ENCODE measurements at regions not wholly inside any gene's neighbourhood (a gene's known extent, or its start where the extent isn't known, plus 50 kb on each side); places are given as distances from the start of the nearest gene placed in this dataset.

DNA sequence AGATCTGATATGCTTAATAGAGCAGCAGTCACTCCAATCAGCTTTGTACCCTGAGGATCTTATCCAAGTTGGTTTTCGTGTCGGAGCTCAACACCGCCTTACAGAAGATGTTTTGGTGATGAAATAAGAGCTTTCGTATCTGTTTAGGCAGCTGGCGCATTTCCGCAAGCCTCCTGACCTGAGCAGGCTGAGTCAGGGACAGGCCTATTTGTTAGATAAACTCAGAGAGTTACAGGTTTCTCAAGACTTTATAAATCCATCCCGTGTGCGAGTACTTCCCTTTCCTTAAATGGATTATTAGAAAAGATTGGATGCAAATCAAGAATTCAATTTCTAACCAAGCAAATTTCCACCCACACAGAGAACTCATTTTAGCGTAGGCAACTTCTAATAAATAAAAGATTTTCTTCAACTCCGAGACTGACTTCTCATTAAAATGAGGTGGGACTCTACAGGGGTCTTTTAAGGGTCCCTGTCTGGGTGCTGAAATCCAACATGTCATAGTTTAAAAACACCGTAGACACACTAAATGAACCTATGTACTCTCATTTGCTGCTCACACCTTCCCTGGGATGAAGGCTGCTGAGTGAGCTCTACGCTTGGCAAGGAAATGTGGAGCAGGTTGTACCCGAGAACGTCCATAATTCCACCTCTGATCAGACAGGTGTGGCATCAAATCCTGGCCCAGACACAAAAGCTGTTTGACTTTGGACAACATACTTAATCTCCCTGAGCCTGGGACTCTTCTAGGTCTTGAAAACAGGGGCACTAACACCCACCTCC is 106.9 kb upstream of the F3 start:
- Histone ChIP-seq H3K27ac (ENCODE audit: low read length) (no peak overlapping the region), H3K4me3 (ENCODE audit: low read length) (no peak overlapping the region), H3K9me3 (replicated peaks; ENCODE audit: control insufficient read depth, low read depth, low read length) (no peaks in the 10 kb centered on the region), H3K36me3 (ENCODE audit: control insufficient read depth, insufficient read depth, low read length) (no peaks in the 10 kb centered on the region), H3K27me3 (ENCODE audit: control insufficient read depth, insufficient read depth, low read length) (no peaks in the 10 kb centered on the region), H3K4me1 (ENCODE audit: control insufficient read depth, insufficient read depth, low read length) (no peaks in the 10 kb centered on the region)
- 52% methylated on average over 4 of the region's 14 CpGs for WGBS (ENCODE audit: insufficient coverage)
- DNase-seq: peak; percentile 33

DNA sequence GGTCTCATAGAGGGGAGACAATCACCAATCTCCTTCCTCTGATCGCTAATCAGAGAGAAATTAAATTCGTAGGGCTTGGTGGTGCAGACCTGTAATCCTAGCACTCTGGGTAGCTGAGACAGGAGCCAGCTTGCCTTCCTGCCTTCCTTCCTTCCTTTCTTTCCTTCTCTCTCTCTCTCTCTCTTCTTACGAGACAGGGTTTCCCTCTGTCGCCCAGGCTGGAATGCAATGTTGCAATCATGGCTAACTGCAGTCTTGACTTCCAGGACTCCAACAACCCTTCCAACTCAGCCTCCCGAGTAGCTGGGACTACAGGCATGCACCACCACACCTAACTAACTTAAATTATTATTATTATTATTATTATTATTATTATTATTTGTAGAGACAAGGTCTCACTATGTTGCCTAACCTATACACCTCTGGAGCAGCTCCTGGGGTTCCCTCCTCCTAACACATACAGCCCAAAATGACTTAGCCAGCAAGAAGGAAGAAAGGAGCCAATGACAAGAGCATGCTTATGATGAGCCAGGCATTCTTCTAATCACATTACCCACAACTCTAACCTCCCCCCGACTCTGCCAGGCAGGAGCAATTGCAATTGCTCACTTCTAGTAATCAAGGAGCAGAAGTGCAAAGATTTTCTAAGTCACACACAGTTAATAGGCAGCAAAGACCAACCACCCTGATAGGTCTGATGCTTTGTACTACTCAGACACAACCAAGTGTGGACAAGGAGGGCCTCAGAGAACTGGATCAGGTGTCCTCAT is 105.4 kb upstream of the F3 start:
- H3K36me3 ChIP-seq (ENCODE audit: control insufficient read depth, insufficient read depth, low read length): no peaks in the 10 kb centered on the region
- no peaks in the 10 kb centered on the region for H3K4me1 ChIP-seq (ENCODE audit: control insufficient read depth, insufficient read depth, low read length)
- 93% methylated on average over 3 of the region's 6 CpGs for WGBS (ENCODE audit: insufficient coverage)
- H3K4me3 ChIP-seq (ENCODE audit: low read length): no peak overlapping the region
- DNase-seq: no peak
- H3K27me3 ChIP-seq (ENCODE audit: control insufficient read depth, insufficient read depth, low read length): no peaks in the 10 kb centered on the region
- no peaks in the 10 kb centered on the region for H3K9me3 ChIP-seq (replicated peaks; ENCODE audit: control insufficient read depth, low read depth, low read length)
- H3K27ac ChIP-seq (ENCODE audit: low read length): no peak overlapping the region

DNA sequence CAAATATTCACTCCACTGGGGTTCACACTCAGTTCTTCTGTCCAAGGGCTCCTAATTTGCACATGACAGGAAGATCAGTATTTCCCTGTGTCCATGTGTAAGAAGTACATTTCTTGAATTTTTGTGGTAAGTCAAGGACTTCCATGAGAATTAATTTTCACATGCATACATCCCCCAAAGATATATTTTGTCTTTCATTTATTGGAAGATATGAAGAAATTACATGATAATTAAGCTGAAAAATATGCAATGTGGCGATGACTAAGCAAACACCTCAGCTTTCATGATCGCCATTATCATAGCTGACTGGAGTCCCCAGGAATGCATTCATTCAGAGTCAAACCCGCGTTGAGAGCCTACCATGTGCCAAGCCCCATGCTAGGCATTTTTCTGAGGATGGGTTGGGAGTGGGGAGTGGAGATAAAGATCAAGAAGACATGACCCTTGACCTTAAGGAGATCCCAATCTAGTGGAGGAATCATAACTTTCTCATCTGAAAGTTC is 104.6 kb upstream of the F3 start:
- Histone ChIP-seq H3K9me3 (replicated peaks; ENCODE audit: control insufficient read depth, low read depth, low read length) (no peaks in the 10 kb centered on the region), H3K4me1 (ENCODE audit: control insufficient read depth, insufficient read depth, low read length) (no peaks in the 10 kb centered on the region), H3K27me3 (ENCODE audit: control insufficient read depth, insufficient read depth, low read length) (no peaks in the 10 kb centered on the region), H3K27ac (ENCODE audit: low read length) (no peak overlapping the region), H3K36me3 (ENCODE audit: control insufficient read depth, insufficient read depth, low read length) (no peaks in the 10 kb centered on the region), H3K4me3 (ENCODE audit: low read length) (no peak overlapping the region)
- DNase-seq: no peak
- WGBS (ENCODE audit: insufficient coverage): 93% methylated on average over 3 of the region's 4 CpGs

DNA sequence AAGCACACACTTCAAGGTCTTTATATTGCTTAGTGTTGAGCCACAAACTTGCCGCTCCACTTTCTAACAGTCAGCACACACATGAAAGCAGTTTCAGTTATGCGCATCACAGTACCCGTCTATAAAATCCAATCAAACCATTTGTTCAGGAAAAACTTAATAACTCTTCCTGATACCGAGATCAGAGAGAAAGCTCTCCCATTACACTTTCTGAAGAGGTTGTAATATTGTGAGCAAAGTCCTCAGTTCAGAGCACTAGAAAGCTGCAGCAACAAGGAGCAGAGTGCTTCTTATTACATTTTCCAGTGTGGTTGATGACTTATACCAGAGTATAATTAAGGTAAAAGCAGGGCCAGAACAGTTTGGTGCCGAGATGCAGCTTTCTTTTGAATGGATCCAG is 102.8 kb upstream of the F3 start:
- no peak overlapping the region for H3K27ac ChIP-seq (ENCODE audit: low read length)
- H3K9me3 ChIP-seq (replicated peaks; ENCODE audit: control insufficient read depth, low read depth, low read length): no peaks in the 10 kb centered on the region
- no peaks in the 10 kb centered on the region for H3K4me1 ChIP-seq (ENCODE audit: control insufficient read depth, insufficient read depth, low read length)
- DNase-seq: no peak
- WGBS (ENCODE audit: insufficient coverage): 80% methylated on average over 1 of the region's 5 CpGs
- no peak overlapping the region for H3K4me3 ChIP-seq (ENCODE audit: low read length)
- no peaks in the 10 kb centered on the region for H3K27me3 ChIP-seq (ENCODE audit: control insufficient read depth, insufficient read depth, low read length)
- H3K36me3 ChIP-seq (ENCODE audit: control insufficient read depth, insufficient read depth, low read length): no peaks in the 10 kb centered on the region

DNA sequence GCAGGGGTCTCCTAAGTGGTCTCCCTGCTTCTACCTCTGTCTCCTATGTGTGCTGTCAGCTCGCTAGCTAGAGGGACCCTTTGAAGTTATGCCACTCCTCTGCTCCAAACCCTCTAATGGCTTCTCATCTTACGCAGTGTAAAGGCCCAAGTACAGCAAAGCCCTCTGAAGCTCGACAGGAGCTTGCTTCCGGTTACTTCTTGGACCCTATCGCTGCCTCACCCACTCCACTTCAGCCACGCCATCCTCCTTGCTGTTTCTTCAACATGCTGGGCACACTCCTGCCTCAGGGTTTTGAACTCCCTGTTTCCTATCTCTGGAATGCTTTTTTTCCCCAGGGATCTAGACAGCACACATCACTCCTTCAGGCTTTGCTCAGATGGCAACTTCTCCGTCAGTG is 102.3 kb upstream of the F3 start:
- 64% methylated on average over 6 of the region's 7 CpGs for WGBS (ENCODE audit: insufficient coverage)
- no peak for DNase-seq
- no peak overlapping the region for H3K27ac ChIP-seq (ENCODE audit: low read length)
- no peaks in the 10 kb centered on the region for H3K9me3 ChIP-seq (replicated peaks; ENCODE audit: control insufficient read depth, low read depth, low read length)
- no peaks in the 10 kb centered on the region for H3K36me3 ChIP-seq (ENCODE audit: control insufficient read depth, insufficient read depth, low read length)
- H3K27me3 ChIP-seq (ENCODE audit: control insufficient read depth, insufficient read depth, low read length): no peaks in the 10 kb centered on the region
- no peaks in the 10 kb centered on the region for H3K4me1 ChIP-seq (ENCODE audit: control insufficient read depth, insufficient read depth, low read length)
- H3K4me3 ChIP-seq (ENCODE audit: low read length): no peak overlapping the region

DNA sequence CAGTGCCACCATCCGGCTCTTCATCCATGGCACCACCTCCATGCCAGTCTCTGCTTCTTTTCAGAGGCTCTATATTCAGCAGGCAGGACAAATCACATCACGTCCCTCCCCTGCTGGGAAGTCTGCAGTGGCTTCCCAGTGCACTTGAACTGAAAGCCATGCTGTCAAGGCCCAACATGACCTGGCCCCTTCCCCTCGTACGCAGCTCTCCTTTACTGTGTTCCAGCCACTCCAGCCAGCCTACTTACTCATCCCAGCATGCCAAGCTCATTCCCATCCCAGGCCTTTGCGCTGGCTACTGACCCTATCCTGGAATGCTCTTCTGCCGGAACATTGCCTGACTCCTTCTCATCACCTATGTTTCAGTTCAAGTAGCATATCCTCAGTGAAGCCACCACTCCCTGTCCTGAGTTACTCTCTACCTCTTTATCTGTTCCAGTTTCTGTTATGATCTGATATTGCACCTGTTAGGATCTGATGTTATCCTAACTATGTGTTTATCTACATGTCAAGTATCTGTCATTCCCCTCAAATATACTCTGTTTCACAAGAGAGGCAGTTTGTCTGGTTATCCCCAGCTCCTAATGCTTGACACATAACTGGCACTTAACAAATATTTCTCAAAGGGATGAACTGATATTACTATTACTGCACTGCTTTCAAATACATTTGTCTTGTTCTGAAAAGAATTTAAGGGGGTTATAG is 101.2 kb upstream of the F3 start:
- no peaks in the 10 kb centered on the region for H3K27me3 ChIP-seq (ENCODE audit: control insufficient read depth, insufficient read depth, low read length)
- WGBS (ENCODE audit: insufficient coverage): 88% methylated on average over 4 of the region's 6 CpGs
- H3K27ac ChIP-seq (ENCODE audit: low read length): no peak overlapping the region
- H3K4me3 ChIP-seq (ENCODE audit: low read length): no peak overlapping the region
- H3K36me3 ChIP-seq (ENCODE audit: control insufficient read depth, insufficient read depth, low read length): no peaks in the 10 kb centered on the region
- no peaks in the 10 kb centered on the region for H3K4me1 ChIP-seq (ENCODE audit: control insufficient read depth, insufficient read depth, low read length)
- no peak for DNase-seq
- no peaks in the 10 kb centered on the region for H3K9me3 ChIP-seq (replicated peaks; ENCODE audit: control insufficient read depth, low read depth, low read length)

DNA sequence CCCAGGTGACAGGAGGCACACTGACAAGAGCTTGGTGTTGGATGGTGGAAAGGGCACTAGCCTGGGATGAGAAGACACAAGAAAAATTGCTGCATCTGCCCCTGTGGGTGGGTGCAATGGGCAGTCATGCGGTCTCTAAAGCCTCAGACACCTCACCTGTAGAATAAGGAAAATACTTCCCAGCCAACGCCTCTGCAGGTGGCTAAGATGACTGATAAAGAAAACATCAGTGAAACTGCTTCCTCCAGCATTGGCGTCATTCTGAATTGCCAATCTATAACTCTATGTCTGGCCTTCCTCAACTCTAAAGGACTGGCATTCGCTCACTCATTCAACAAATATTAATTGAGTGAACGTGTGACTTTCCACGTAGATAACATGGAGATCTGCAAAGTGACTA is 100.4 kb upstream of the F3 start:
- H3K9me3 ChIP-seq (replicated peaks; ENCODE audit: control insufficient read depth, low read depth, low read length): no peaks in the 10 kb centered on the region
- H3K4me3 ChIP-seq (ENCODE audit: low read length): no peak overlapping the region
- no peaks in the 10 kb centered on the region for H3K36me3 ChIP-seq (ENCODE audit: control insufficient read depth, insufficient read depth, low read length)
- no peaks in the 10 kb centered on the region for H3K4me1 ChIP-seq (ENCODE audit: control insufficient read depth, insufficient read depth, low read length)
- WGBS (ENCODE audit: insufficient coverage): 97% methylated on average over 5 of the region's 6 CpGs
- H3K27ac ChIP-seq (ENCODE audit: low read length): no peak overlapping the region
- H3K27me3 ChIP-seq (ENCODE audit: control insufficient read depth, insufficient read depth, low read length): no peaks in the 10 kb centered on the region
- no peak for DNase-seq

DNA sequence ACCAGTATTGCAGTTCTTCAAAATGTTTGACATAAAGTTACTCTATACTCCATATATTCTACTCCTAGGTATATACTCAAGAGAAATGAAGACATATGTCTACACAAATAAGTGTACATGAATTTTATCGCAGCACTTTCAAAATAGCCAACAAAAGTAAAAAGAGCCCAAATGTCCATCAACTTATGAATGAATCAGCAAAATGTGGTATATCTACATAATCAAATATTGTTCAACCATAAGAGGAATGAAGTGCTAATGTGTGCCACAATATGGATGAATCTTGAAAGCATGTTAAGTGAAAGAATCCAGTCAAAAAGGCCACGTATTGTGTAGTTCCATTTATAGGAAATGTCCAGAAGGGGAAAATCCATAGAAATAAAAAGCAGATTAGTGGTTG is 98.6 kb upstream of the F3 start:
- H3K27me3 ChIP-seq (ENCODE audit: control insufficient read depth, insufficient read depth, low read length): no peaks in the 10 kb centered on the region
- H3K4me3 ChIP-seq (ENCODE audit: low read length): no peak overlapping the region
- no peaks in the 10 kb centered on the region for H3K36me3 ChIP-seq (ENCODE audit: control insufficient read depth, insufficient read depth, low read length)
- 100% methylated on average over 1 of the region's 2 CpGs for WGBS (ENCODE audit: insufficient coverage)
- H3K9me3 ChIP-seq (replicated peaks; ENCODE audit: control insufficient read depth, low read depth, low read length): no peaks in the 10 kb centered on the region
- no peaks in the 10 kb centered on the region for H3K4me1 ChIP-seq (ENCODE audit: control insufficient read depth, insufficient read depth, low read length)
- no peak overlapping the region for H3K27ac ChIP-seq (ENCODE audit: low read length)
- DNase-seq: no peak

DNA sequence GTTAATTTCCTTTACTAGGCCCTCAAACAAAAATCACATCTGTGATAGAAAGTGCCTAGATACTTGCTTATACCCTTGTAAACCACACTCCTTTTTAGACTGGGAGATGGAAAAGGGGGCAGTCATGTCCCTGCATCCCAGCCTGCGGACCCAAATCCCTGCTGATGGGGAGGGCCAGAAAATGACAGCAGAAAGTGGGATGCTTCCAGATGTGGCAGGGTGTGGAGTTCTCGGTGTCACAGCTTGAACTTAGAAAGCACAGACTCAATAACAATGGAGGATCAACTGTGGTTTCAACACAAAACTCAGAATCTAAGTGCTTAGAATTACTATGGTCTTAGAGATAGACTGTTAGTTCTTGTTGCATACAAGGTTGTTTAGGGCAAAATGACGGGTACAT is 95.6 kb upstream of the F3 start:
- Histone ChIP-seq H3K36me3 (ENCODE audit: control insufficient read depth, insufficient read depth, low read length) (no peaks in the 10 kb centered on the region), H3K9me3 (replicated peaks; ENCODE audit: control insufficient read depth, low read depth, low read length) (no peaks in the 10 kb centered on the region), H3K4me3 (ENCODE audit: low read length) (no peak overlapping the region), H3K27ac (ENCODE audit: low read length) (no peak overlapping the region), H3K4me1 (ENCODE audit: control insufficient read depth, insufficient read depth, low read length) (no peaks in the 10 kb centered on the region), H3K27me3 (ENCODE audit: control insufficient read depth, insufficient read depth, low read length) (no peaks in the 10 kb centered on the region)
- no CpG with 5 or more reads among the region's 3 CpGs for WGBS (ENCODE audit: insufficient coverage)
- DNase-seq: no peak

DNA sequence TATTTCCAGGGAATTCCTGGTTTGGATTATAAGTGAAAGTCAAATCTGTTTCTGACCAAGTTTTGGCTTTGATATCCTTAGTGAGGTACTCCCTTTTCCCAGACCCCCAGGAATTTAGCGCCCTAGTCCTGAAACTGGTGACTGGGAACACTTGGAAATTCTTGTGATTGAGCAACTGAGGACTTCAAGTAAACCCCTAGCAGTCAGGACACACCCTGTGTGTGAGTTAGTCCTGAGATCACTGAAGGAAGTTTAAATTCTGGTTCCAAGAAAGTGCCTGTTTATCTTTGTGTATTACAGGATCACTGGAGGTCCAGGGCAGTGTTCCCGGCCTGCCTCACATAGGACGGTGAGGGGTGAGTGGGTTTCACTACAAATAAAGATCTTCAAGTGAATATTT is 95.1 kb upstream of the F3 start:
- no peaks in the 10 kb centered on the region for H3K36me3 ChIP-seq (ENCODE audit: control insufficient read depth, insufficient read depth, low read length)
- H3K9me3 ChIP-seq (replicated peaks; ENCODE audit: control insufficient read depth, low read depth, low read length): no peaks in the 10 kb centered on the region
- H3K27me3 ChIP-seq (ENCODE audit: control insufficient read depth, insufficient read depth, low read length): no peaks in the 10 kb centered on the region
- no peak overlapping the region for H3K27ac ChIP-seq (ENCODE audit: low read length)
- WGBS (ENCODE audit: insufficient coverage): no CpG with 5 or more reads among the region's 3 CpGs
- H3K4me1 ChIP-seq (ENCODE audit: control insufficient read depth, insufficient read depth, low read length): no peaks in the 10 kb centered on the region
- no peak overlapping the region for H3K4me3 ChIP-seq (ENCODE audit: low read length)
- no peak for DNase-seq
